Stomach (tissue), 4 donors: ENCODE measurements at regions not wholly inside any gene's neighbourhood (a gene's known extent, or its start where the extent isn't known, plus 50 kb on each side); places are given as distances from the start of the nearest gene placed in this dataset.

Experiments
- CTCF ChIP-seq, 7 experiments: fragments of 450-650 bp in 4 of 7; fragments of 200-600 bp in 3 of 7; sonication (generic) in 3 of 7; IDR thresholded peaks; one replicate each; pipeline ENCODE4 v1.5.1; 2016 to 2019; ENCODE audit warnings: antibody characterized with exemption in 7 of 7, control low read depth in 2 of 7, mild to moderate bottlenecking in 1 of 7
- POLR2A ChIP-seq, 4 donors: fragments of 450-650 bp; IDR thresholded peaks; one replicate each; pipeline ENCODE4 v1.6.1; 2016; ENCODE audit warnings: antibody characterized with exemption in 4 of 4, control low read depth in 2 of 4, mild to moderate bottlenecking in 1 of 4, moderate library complexity in 1 of 4
- POLR2AphosphoS5 ChIP-seq, 3 donors: sonication (generic); formaldehyde crosslinking; IDR thresholded peaks; one replicate each; pipeline ENCODE4 v1.6.1; 2016; ENCODE audit warnings: antibody characterized with exemption in 3 of 3

GRCh38 chr3:164221297-164221696, 857.0 kb downstream of the SI start:
- TF ChIP-seq CTCF (IDR thresholded peaks at IDR 0.05), result no peak
- no peak for TF ChIP-seq POLR2A (IDR thresholded peaks at IDR 0.05)
- no peak for TF ChIP-seq POLR2AphosphoS5 (IDR thresholded peaks at IDR 0.05)
